SU-DHL-6 (cell line): ENCODE measurements at regions not wholly inside any gene's neighbourhood (a gene's known extent, or its start where the extent isn't known, plus 50 kb on each side); places are given as distances from the start of the nearest gene placed in this dataset.

Source experiments
- H2AFZ ChIP-seq: fragments of 200-600 bp; sonication (generic); 2 replicates; pipeline ENCODE4 v1.6.1; 2014; ENCODE audit warnings: low read depth, mild to moderate bottlenecking, moderate library complexity, mixed read lengths, antibody characterized with exemption, low read length; ENCODE audit not compliant: severe bottlenecking
- H3F3A ChIP-seq: fragments of 200-600 bp; shearing (Covaris generic); 2 replicates; pipeline ENCODE4 v1.6.0; 2016; ENCODE audit warnings: antibody characterized with exemption, mild to moderate bottlenecking; ENCODE audit not compliant: insufficient read depth
- H3K27ac ChIP-seq: fragments of 200-600 bp; sonication (generic); 2 replicates; pipeline ENCODE4 v1.5.1; 2016; ENCODE audit warnings: low read depth, mild to moderate bottlenecking, low read length, moderate library complexity, mixed read lengths
- H3K27me3 ChIP-seq: fragments of 200-600 bp; sonication (generic), shearing (Covaris generic); 2 replicates; pipeline ENCODE4 v1.6.0; 2014; ENCODE audit warnings: mild to moderate bottlenecking, low read length
- H3K36me3 ChIP-seq: fragments of 200-600 bp; sonication (generic); 2 replicates; pipeline ENCODE4 v1.6.1; 2014; ENCODE audit warnings: mild to moderate bottlenecking, low read length, mixed read lengths
- H3K4me2 ChIP-seq: fragments of 300-600, 200-600 bp; shearing (Covaris generic), sonication (generic); 2 replicates; pipeline ENCODE4 v1.6.0; 2014; ENCODE audit warnings: low read length, low read depth, mild to moderate bottlenecking; ENCODE audit not compliant: poor library complexity, severe bottlenecking
- H3K4me3 ChIP-seq: fragments of 200-600 bp; sonication (generic); 2 replicates; pipeline ENCODE4 v1.5.1; 2014; ENCODE audit warnings: antibody characterized with exemption, low read length, mild to moderate bottlenecking, mixed read lengths; ENCODE audit not compliant: insufficient read depth, poor library complexity, severe bottlenecking
- H3K79me2 ChIP-seq: fragments of 200-600 bp; sonication (generic); 2 replicates; pipeline ENCODE4 v1.6.1; 2014; ENCODE audit warnings: mild to moderate bottlenecking, low read length, moderate library complexity; ENCODE audit not compliant: insufficient read depth
- H3K9ac ChIP-seq: fragments of 200-600 bp; sonication (generic); 2 replicates; pipeline ENCODE4 v1.7.0; 2014; ENCODE audit warnings: mild to moderate bottlenecking, low read length
- H3K9me2 ChIP-seq: fragments of 200-600 bp; sonication (generic); replicated peaks from 2 replicates; pipeline ENCODE4 v1.6.1; 2014; ENCODE audit warnings: low read length; ENCODE audit not compliant: insufficient read depth
- H3K9me3 ChIP-seq: fragments of 200-600 bp; sonication (generic); 2 replicates; pipeline ENCODE4 v1.6.1; 2014; ENCODE audit warnings: low read length, mixed read lengths; ENCODE audit not compliant: insufficient read depth
- H4K20me1 ChIP-seq: fragments of 200-600 bp; sonication (generic); 2 replicates; pipeline ENCODE4 v1.6.1; 2014; ENCODE audit warnings: low read depth, mild to moderate bottlenecking, antibody characterized with exemption, low read length, moderate library complexity, mixed read lengths
- EZH2phosphoT487 ChIP-seq: fragments of 200-600 bp; sonication (generic), shearing (Covaris generic); conservative IDR thresholded peaks from 2 replicates; pipeline ENCODE4 v1.6.1; 2018; ENCODE audit warnings: mild to moderate bottlenecking, antibody characterized with exemption, low read length, moderate library complexity, mixed read lengths
- TF ChIP-seq, protein P1 (sequence below): fragments of 200-600 bp; sonication (generic); IDR thresholded peaks from one replicate; pipeline ENCODE4 v1.5.1; 2017; ENCODE audit warnings: antibody characterized with exemption, mild to moderate bottlenecking, low read length, moderate library complexity; ENCODE audit not compliant: insufficient read depth, poor library complexity, severe bottlenecking

DNA sequence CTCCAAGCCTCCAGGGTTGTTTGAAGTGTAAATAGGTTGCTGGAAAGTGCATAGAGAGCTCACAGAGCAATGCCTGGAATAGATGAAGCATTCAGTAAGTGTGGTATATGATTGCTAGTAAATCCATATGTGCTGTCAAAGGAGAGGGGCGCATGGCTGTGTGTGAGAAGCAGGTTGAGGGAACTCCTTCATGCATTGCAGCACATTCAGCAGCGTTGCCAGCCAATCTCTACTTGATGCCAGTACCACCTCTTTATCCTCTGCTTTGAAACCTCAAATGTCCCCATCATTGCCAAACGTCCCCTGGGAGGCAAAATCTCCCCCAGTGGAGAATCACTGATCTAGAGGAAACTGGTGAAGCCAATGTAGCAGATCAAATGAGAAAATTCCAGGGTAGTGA, 82.7 kb upstream of the RALGAPA2 start:
- Histone ChIP-seq H3K9ac (no peak overlapping the region), H3K9me2 (no peaks in the 10 kb centered on the region), H3K4me3 (no peak overlapping the region), H2AFZ (no peak overlapping the region), H3K79me2 (no peaks in the 10 kb centered on the region), H3F3A (no peaks in the 10 kb centered on the region), H4K20me1 (no peaks in the 10 kb centered on the region), H3K9me3 (no peaks in the 10 kb centered on the region), H3K36me3 (no peaks in the 10 kb centered on the region), H3K27me3 (no peaks in the 10 kb centered on the region), H3K4me2 (no peak overlapping the region), H3K27ac (no peak overlapping the region)
- TF ChIP-seq, protein P1, sequence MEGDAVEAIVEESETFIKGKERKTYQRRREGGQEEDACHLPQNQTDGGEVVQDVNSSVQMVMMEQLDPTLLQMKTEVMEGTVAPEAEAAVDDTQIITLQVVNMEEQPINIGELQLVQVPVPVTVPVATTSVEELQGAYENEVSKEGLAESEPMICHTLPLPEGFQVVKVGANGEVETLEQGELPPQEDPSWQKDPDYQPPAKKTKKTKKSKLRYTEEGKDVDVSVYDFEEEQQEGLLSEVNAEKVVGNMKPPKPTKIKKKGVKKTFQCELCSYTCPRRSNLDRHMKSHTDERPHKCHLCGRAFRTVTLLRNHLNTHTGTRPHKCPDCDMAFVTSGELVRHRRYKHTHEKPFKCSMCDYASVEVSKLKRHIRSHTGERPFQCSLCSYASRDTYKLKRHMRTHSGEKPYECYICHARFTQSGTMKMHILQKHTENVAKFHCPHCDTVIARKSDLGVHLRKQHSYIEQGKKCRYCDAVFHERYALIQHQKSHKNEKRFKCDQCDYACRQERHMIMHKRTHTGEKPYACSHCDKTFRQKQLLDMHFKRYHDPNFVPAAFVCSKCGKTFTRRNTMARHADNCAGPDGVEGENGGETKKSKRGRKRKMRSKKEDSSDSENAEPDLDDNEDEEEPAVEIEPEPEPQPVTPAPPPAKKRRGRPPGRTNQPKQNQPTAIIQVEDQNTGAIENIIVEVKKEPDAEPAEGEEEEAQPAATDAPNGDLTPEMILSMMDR: no peak
- TF ChIP-seq EZH2phosphoT487: no peak

DNA sequence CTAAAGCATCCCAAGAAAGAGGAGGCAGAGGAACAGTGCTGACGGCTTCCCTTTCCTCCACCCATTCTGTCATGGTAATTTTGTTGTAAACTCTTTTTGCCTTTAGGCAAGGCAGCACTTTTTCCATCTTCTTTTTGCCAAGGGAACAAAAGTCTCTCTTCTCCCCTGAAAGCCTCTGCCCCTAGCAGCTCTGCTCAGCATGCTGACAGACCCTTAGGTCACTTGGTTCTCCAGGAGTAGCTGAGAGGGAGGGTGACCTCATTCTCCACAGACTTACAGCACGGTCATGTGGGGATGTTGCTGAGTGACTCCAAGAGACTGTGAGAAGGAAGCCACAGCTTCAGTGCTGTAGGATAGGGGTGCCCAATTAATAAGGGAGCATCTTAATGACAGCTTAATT, 81.1 kb upstream of the RALGAPA2 start:
- Histone ChIP-seq H3K9me3 (no peaks in the 10 kb centered on the region), H3K9ac (no peak overlapping the region), H3K27ac (no peak overlapping the region), H3K79me2 (no peaks in the 10 kb centered on the region), H3K36me3 (no peaks in the 10 kb centered on the region), H3K9me2 (no peaks in the 10 kb centered on the region), H4K20me1 (no peaks in the 10 kb centered on the region), H3F3A (no peaks in the 10 kb centered on the region), H3K27me3 (no peaks in the 10 kb centered on the region), H2AFZ (no peak overlapping the region), H3K4me2 (no peak overlapping the region), H3K4me3 (no peak overlapping the region)
- TF ChIP-seq, protein P1: no peak
- no peak for TF ChIP-seq EZH2phosphoT487

DNA sequence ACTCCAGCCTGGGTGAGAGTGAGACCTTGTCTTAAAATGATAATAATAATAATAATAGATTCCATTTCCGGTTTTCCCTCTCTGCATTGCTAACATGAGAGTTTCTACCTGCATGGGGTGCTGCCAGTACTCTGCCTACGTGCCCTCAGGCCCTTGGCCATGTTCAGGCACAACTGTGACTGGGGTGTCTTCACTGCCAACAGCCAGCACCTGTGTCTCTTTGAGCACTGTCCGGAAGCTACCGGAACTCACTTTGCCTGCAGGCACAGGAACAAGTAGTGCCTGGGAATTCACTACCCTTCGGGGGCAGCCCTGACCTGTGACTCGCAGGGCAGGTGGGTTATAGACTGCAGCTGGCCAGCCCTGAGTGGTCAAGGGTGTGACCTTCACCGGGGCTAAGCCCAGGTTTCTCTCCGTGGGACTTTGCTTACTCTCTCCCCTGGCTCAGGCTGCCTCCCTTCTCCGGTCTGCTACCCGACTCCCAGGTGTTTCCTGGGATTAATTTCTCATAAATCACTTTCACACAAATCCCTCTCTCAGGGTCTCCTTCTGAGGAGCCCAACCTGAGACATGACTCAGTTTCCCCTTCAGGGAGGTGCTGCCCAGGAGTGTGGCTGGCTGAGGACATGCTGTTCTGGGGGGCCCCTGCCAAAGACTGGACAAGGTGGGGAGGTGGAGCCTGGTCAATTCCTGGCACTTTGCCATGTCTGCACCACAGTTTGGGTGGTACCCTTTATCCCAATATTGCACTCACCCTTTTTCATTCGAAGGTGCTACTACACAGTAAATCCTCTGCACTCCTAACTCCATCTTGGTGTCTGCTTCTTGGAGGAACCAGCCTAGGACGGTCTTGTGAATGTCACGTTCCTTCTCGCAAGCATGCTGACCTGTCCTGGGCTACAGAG, 79.5 kb upstream of the RALGAPA2 start:
- Histone ChIP-seq H3K4me2 (no peak overlapping the region), H3K79me2 (no peaks in the 10 kb centered on the region), H4K20me1 (no peaks in the 10 kb centered on the region), H3K27ac (no peak overlapping the region), H3K9me2 (no peaks in the 10 kb centered on the region), H3K27me3 (peaks cover 4% of the 10 kb centered on the region; the same call in 1 of the 2 replicates), H2AFZ (no peak overlapping the region), H3K36me3 (no peaks in the 10 kb centered on the region), H3K9ac (no peak overlapping the region), H3F3A (no peaks in the 10 kb centered on the region), H3K4me3 (no peak overlapping the region), H3K9me3 (no peaks in the 10 kb centered on the region)
- TF ChIP-seq EZH2phosphoT487: no peak
- TF ChIP-seq, protein P1: no peak
